Fibroblast of lung (primary cell): ENCODE measurements at regions not wholly inside any gene's neighbourhood (a gene's known extent, or its start where the extent isn't known, plus 50 kb on each side); places are given as distances from the start of the nearest gene placed in this dataset.

Experiments
- CTCF ChIP-seq, 2 donors: IDR thresholded peaks in 1 of 2; conservative IDR thresholded peaks in 1 of 2; 1 replicate in 1 of 2; 2 replicates in 1 of 2; pipeline ENCODE4 v1.5.1; 2011 to 2012; ENCODE audit warnings: low read length in 2 of 2, control low read depth in 1 of 2, inconsistent platforms in 1 of 2, low read depth in 1 of 2, mild to moderate bottlenecking in 1 of 2
- EZH2 ChIP-seq: IDR thresholded peaks from 2 replicates; pipeline ENCODE4 v1.5.1; 2012; ENCODE audit warnings: low read length, control low read depth, mild to moderate bottlenecking; ENCODE audit errors: missing control alignments

GRCh38 chr4:156476359-156476758, 495.2 kb downstream of the PDGFC start:
- TF ChIP-seq CTCF (conservative IDR thresholded peaks at IDR 0.05 in 1 of 2, IDR thresholded peaks at IDR 0.05 in 1 of 2; ENCODE audit: low read depth in 1 of 2, low read length in 2 of 2): no peak
- no peak for TF ChIP-seq EZH2
